ENCODE measurements at regions not wholly inside any gene's neighbourhood (a gene's known extent, or its start where the extent isn't known, plus 50 kb on each side); places are given as distances from the start of the nearest gene placed in this dataset.

DNA sequence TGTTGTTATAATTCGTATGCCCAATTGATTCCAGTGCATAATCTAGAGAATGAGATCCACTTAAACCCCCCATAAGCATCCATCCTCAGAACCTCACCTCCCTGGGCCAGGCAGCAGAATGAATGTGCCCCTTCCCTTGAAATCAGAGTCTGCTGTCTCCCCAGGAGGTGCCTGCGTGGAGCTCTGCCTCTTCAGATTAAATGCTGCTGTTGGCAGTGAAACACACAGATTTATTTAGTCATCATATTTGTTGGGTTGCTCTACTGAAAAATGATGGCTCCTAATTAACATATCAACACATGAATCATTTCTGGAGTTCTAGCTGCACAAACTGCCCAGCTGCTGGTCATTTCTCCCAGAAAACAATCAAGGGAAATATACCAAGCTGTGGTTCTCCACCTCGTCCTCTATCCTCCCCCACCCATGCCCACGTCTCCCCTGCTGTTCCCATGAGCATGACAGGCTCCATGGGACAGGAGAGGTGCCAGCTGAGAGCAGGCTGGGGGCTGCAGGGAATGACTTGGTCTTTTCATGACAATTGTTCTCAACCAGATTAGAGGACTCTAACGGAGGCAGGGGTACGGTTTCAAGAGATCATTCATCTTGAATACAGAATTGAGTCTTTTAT is 633.1 kb downstream of the CDH26 start:
- no peak for DNase-seq (ENCODE audit: low read depth)
- TF ChIP-seq, protein P1, sequence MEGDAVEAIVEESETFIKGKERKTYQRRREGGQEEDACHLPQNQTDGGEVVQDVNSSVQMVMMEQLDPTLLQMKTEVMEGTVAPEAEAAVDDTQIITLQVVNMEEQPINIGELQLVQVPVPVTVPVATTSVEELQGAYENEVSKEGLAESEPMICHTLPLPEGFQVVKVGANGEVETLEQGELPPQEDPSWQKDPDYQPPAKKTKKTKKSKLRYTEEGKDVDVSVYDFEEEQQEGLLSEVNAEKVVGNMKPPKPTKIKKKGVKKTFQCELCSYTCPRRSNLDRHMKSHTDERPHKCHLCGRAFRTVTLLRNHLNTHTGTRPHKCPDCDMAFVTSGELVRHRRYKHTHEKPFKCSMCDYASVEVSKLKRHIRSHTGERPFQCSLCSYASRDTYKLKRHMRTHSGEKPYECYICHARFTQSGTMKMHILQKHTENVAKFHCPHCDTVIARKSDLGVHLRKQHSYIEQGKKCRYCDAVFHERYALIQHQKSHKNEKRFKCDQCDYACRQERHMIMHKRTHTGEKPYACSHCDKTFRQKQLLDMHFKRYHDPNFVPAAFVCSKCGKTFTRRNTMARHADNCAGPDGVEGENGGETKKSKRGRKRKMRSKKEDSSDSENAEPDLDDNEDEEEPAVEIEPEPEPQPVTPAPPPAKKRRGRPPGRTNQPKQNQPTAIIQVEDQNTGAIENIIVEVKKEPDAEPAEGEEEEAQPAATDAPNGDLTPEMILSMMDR (conservative IDR thresholded peaks at IDR 0.05; ENCODE audit: low read depth, low read length), result no peak
- no peak overlapping the region for H3K4me3 ChIP-seq (ENCODE audit: low read depth, low read length)

DNA sequence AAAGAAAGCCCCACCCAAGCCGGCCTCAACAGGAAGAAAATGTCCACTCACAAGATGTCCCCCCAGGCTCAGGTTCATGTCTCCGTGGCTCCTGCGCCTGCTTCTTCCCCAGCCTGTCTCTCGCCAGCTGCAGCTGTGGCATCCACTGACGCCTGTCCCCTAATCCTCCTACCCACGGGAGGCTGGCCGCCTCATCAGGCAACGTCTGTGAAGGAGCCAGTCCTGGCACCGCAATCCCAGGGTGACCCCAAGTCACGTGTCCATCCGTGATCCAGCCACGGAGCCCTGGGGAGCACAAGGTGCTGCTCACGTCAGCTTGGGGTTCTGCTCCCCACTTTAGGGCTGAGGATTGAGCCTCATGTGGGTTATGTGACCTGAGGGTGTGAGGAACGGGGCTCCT is 640.3 kb downstream of the CDH26 start:
- TF ChIP-seq, protein P1 (conservative IDR thresholded peaks at IDR 0.05; ENCODE audit: low read depth, low read length), result no peak
- no peak overlapping the region for H3K4me3 ChIP-seq (ENCODE audit: low read depth, low read length)
- DNase-seq (ENCODE audit: low read depth), result no peak

DNA sequence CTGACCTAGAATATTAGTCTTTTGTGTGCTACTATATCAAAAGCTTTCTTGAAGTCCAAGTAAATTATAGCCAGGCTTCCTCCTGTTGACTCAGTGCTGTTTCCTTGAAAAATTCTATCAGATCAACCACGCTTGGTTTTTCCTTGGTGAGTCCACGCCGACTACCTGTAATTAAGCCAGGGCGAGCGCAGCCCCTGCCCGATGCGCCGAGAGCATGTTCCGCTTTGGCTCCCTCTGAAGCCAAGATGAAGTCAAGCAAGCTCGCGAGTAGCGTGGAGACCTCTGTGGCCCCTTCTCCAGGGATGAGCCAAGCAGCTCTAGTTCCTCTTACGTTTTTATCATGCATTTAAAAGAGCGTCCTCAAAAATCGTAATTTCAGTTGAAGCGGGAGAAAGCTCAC is 641.2 kb downstream of the CDH26 start:
- TF ChIP-seq, protein P1 (conservative IDR thresholded peaks at IDR 0.05; ENCODE audit: low read depth, low read length), result no peak
- H3K4me3 ChIP-seq (ENCODE audit: low read depth, low read length), result no peak overlapping the region
- no peak for DNase-seq (ENCODE audit: low read depth)

DNA sequence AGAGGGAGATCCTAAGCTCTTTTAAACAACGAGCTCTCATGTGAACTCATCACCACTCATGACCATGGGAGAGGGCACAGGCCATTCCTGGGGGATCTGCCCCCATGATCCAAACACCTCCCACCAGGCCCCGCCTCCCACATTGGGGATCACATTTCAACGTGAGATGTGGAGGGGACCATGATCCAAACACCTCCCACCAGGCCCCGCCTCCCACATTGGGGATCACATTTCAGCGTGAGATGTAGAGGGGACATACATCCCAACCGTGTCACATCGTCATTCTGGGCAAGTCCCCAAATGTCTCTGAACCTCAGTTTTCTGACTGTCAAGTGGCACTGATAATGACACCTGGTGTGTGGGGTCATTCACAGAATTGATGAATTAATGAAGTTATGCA is 641.8 kb downstream of the CDH26 start:
- H3K4me3 ChIP-seq (ENCODE audit: low read depth, low read length), result no peak overlapping the region
- no peak for DNase-seq (ENCODE audit: low read depth)
- TF ChIP-seq, protein P1 (conservative IDR thresholded peaks at IDR 0.05; ENCODE audit: low read depth, low read length), result no peak

DNA sequence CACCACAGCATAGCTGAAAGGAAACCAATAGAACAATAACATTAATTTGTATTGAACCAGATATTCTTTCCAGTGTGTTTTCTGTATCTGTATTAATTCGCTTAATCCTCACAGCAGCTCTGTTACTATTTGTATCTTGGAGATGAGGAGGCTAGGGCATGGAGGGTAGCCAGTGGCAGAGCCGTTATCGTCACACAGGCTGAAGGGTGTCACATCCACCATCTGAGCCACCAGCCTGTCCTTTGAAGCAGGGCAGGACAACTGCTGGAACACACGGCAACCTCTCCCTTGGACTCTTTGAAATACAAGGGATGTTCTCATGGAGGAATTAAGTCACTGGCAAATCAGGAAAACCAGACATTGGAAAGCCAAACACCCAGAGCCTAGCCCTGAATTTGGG is 628.0 kb upstream of the CDH4 start:
- TF ChIP-seq, protein P1 (conservative IDR thresholded peaks at IDR 0.05; ENCODE audit: low read depth, low read length), result no peak

DNA sequence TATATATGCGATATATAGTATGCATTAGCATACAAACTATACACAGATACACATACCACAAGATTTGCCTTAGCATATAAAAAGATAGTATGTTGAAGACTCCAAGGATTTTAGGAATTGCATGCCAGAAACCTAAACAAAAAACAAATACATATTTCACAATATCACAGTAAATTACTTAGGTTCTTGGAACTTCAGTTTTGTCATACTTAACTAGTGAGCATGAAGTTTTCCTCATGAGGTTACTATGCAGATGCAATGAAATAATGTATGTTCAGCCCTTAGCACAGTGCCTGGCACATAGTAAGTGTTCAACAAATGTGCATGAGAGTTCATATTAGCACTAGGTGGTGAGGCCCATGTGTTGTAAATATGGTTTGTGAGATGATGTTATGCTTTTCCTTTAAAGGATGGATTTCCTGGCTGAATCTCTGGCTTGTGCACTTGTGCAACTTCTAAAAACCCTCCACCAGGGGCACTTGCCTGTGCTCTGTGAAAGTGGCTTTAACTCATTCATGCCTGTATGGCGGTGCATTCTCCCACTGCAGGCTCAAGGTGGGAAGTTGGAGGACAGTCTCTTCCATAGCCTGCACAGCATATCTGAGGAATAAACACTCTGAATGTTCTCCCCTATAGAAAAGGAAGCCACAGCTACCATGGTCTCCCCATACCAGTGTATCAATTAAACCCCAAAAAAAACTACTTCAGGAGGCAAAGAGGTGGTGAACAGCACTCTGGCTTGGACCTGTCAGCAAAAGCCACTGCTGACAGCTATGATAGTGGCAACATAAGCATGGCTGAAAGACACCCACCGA is 624.1 kb upstream of the CDH4 start:
- H3K4me3 ChIP-seq (ENCODE audit: low read depth, low read length), result no peak overlapping the region
- TF ChIP-seq, protein P1 (conservative IDR thresholded peaks at IDR 0.05; ENCODE audit: low read depth, low read length), result no peak
- no peak for DNase-seq (ENCODE audit: low read depth)

More for the DNA sequence above, 628.0 kb upstream of the CDH4 start:
- no peak for DNase-seq (ENCODE audit: low read depth)
- no peak overlapping the region for H3K4me3 ChIP-seq (ENCODE audit: low read depth, low read length)
